NCI-H526 treated with DMSO at 0.1 percent for 48 hours (cell line): ENCODE measurements at regions not wholly inside any gene's neighbourhood (a gene's known extent, or its start where the extent isn't known, plus 50 kb on each side); places are given as distances from the start of the nearest gene placed in this dataset.

Source experiments
- DNase-seq: peaks from one replicate; lab custom pipeline; 2025; lab: John Stamatoyannopoulos, UW

GRCh38 chr6:95142661-95143335 is 434.5 kb upstream of the MANEA start:
- no peak for DNase-seq

GRCh38 chr6:95143408-95144180 is 433.7 kb upstream of the MANEA start:
- no peak for DNase-seq

- DNase-seq = no peak
Measured at GRCh38 chr6:95145457-95145856, 431.9 kb upstream of the MANEA start.

DNA sequence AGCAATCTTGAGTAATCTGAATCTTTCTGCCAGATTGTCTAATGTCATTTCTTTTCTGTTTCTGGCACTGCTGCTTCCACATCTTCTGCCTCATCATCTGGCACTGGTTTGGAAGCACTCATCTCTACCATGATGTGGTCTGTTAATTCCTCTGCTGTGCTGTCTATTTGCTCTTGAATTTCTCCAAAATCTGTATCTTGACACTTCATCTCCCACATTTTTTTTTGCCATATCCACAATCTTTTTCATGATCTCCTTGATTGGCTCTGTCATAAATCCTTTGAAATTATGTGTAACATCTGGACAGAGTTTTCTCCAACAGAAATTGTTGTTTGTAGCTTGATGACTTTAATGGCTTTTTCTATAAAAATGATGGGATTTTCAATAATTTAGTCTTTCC is 417.8 kb upstream of the MANEA start:
- DNase-seq = no peak

DNA sequence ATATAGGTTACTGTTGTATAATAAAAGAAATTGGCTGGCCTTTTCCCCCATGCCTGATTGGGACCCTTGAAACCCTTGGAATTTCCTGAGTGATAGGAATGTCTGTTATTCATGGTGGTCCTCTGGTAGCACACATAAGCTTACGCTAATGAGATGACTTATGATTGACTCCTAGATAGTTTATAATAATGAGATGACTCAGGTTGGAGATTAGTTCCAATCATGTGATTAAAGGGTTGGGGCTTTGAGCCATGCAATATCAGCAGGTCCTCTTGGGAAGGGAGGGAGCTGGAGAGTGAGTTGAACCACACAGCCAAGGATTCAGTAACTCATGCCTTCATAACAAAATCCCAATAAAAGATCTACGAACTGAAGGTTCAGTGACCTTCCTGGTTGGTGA is 407.6 kb upstream of the MANEA start:
- DNase-seq = no peak

- DNase-seq = no peak
Measured at GRCh38 chr6:95175927-95176675, 401.2 kb upstream of the MANEA start.

DNA sequence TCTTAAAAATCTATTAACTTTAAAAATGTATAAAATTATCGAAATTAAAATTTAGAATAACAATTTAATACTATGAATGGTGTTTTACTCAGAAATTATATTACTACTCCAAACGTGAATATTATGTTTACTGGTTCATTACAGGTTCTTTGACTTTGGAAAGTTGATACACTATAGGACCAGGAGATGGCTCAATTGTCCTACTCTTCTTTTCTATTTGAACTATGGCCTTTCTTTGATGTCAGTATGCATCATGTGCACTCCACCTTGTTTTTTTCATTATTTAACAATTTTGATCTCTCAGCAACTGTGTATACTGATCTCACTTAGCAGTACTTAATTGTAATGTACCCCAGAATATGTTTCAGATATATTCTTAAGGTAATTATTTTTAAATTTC is 391.5 kb upstream of the MANEA start:
- DNase-seq = no peak

DNA sequence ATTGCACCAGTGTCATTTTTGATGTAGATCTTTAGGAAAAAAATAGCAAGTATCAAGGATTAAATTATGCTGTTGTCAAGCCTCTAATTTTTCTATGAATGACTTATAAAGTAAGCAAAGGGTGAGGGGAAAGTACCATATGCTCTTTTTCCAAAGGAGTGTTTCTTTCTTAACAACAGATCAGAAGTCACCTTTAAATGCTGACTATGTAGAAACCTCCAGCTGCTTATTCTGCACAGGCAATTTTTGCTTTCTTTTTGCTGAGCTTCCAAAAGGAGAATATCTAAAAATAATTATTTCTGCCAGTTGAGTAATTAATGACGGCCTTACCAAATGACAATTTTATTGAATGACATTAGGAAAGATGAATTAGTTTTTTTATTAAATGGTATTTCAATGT is 390.6 kb upstream of the MANEA start:
- no peak for DNase-seq

DNA sequence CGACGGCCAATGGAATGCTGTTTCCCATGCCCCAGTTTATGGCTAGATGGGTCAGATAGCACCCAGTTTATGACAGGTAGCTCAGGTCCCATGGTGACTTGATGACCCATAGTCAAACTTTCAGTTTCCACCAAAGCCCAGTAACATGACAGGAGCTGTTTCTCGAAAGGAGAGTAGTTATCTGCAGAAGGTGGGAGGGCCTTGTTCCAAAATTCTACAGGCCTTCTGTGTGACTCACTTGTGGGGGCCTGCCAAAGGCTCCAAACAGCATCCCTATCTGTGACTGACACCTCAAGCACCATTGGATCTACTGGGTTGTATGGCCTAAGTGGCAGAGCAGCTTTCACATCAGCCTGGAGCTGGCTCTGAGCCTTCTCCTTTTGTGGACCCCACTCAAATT is 379.7 kb upstream of the MANEA start:
- DNase-seq = no peak

DNA sequence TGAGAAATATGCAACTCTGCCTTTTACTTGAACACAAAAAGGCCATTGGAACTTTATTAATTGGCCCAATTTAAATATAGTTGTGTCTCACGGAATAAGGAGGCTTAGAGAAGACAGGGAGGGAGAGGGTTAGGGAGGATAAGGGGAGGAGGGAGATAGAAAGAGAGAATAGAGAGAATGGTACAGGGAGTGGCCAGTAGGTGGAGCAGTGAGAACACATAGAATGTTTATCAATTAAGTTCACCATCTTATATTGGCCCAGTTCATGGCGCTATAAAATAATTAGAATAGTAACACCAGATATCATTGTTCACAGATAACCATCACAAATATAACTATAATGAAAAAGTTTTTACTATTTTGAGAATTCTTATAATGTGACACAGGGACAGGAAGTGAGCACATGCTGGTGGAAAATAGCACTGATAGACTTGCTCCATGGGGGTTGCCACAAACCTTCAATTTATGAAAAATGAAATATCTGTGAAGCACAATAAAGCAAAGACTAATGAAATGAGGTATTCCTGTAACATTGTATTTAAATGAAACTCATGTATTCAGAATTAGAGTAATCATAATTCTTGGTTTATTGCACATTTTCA is 374.1 kb upstream of the MANEA start:
- peak; percentile 18 for DNase-seq

- no peak for DNase-seq
Measured at GRCh38 chr6:95204178-95204577, 373.2 kb upstream of the MANEA start.

GRCh38 chr6:95208621-95209020 is 368.7 kb upstream of the MANEA start:
- DNase-seq = no peak

DNA sequence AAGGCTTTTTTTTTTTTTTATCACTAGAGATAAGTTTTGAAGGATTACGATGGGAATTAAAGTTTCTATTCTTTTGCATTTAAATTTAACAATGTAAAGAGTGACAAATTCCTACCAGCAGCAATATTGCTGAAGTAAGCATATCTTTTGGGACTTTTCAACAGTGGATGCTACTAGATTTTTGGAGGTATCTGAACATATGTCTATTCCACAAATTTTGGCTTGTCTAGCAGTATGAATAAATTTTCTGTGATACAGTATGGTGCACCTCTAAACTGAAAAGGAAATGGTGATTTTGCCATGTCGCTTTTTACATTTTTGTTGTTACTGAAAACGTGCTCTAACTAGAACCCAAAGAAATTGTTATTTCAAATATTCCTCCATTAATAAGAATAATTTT is 368.3 kb upstream of the MANEA start:
- no peak for DNase-seq

DNA sequence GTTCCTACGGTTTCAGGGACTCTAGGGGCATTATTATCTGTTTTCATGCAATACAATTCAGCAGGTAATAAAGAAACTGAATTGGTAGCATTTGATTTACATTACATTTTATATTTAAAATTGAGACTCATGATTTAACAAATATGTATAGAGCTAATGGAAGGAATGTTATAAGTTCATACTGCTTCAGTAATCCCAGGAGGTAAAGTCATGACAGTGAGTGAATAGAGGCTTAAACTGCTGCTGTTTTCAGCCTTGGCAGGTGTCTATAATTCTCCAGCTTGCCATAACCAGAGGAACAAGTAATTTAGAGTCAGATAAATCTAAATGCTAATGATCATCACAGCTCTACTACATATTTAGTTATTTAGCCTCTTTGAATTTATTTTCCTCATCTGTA is 360.8 kb upstream of the MANEA start:
- no peak for DNase-seq

DNA sequence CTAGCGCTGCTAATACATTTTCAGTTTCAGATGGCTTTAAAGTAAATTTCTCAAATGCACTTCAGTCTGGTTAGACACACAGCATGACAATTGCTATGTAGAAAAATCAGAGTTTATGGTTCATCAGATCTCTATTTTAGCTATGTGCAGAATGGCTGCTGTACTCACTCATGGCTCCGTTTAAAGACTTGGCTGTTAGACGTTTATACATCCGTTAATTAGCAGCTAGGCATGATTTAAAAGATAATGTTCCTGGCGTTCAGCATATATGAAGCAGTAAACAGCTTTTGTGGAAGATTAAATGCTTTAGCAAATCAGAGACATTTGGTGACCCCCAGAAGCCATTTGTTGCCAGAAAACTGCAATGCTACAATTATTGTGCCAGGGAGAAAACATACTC is 350.0 kb upstream of the MANEA start:
- DNase-seq = no peak

DNA sequence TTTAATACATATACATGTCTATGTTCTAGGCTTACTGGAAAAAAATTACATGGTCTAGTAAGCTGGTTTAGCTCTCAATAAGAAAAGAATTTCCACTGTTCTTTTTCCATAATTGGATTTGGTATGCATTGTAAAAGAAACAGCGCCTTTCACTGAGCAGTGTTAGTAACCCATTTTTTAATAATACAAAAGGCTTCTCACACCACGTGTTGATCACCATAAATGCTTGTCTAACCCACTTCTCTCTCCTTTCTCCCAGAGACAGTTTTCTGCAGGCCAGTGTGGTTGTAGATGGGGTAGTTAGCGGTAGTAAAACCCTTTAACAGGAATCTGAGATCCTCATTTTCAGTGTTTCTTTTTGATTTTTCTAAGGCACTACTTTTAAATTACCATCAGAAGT is 348.7 kb upstream of the MANEA start:
- DNase-seq = no peak

GRCh38 chr6:95230071-95230740 is 347.1 kb upstream of the MANEA start:
- DNase-seq = no peak

GRCh38 chr6:95231416-95231815 is 345.9 kb upstream of the MANEA start:
- no peak for DNase-seq

- no peak for DNase-seq
Measured at GRCh38 chr6:95232446-95232845, 344.9 kb upstream of the MANEA start.

DNA sequence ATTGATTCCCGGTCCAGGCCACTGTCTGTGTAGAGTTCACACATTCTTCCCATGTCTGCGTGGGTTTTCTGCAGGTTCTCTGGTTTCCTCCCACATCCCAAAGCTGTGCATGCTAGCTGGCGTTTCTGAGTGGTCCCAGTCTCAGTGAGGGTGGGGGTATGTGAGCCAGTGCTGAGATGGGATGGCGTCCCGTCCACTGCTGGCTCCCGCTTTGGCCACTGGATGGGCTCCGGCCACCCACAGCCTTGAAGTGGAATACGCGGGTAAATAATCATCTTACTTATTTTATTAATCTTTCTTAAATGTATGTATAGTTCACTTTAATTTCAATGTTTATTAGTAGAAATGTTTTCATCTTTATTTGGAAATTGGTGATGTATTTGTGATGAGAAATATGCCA is 343.5 kb upstream of the MANEA start:
- DNase-seq = no peak

DNA sequence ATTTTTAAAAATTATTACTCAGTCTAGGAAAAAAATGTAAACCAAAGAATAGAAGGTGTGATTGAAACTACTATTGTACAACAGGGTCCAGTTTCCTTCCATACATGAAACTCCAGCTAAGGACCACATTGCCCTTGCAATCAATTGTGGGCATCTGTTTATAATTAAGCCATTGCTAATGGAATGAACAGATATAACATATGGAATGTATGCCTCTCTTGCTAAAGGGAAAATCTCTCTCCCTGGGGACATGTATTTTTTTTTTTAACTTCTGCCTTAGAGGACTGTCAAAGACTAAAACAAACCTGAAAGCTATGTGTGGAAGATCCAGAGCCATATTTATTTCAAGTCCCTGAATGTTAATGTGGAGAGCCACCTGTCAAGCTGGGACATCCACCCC is 336.8 kb upstream of the MANEA start:
- no peak for DNase-seq

DNA sequence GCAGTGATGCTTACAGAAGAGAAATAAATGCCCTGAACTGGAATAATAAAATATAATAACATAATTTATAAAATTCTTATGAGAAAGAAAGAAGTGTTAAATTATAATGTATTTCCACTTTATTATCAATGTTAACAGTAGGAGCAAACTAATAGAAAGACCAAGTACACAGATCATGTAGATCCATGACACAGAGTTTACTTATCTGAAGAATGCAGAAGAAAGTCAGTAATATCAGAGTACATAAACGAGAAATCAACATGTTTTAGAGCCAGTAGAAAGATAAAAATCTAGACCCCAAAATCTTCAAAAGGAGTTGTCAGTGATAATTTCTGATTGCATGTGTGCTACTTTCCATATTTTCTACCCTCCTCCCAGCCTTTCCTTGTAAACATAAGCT is 334.8 kb upstream of the MANEA start:
- no peak for DNase-seq
